Spleen (tissue), 7 donors: ENCODE measurements at regions not wholly inside any gene's neighbourhood (a gene's known extent, or its start where the extent isn't known, plus 50 kb on each side); places are given as distances from the start of the nearest gene placed in this dataset.

Source experiments
- CTCF ChIP-seq, 11 experiments: fragments of 200-600 bp in 7 of 11; fragments of 450-650 bp in 4 of 11; sonication (generic) in 4 of 11; IDR thresholded peaks in 8 of 11; conservative IDR thresholded peaks in 3 of 11; 1 replicate in 7 of 11; 2 replicates in 4 of 11; pipeline versions ENCODE4 v1.4.0 to v1.8.0; 2016 to 2021; ENCODE audit warnings: antibody characterized with exemption in 11 of 11, inconsistent platforms in 4 of 11, mild to moderate bottlenecking in 1 of 11
- POLR2A ChIP-seq, 3 donors: fragments of 450-650 bp; IDR thresholded peaks; one replicate each; pipeline ENCODE4 v1.5.1; 2017; ENCODE audit warnings: antibody characterized with exemption in 3 of 3, mild to moderate bottlenecking in 1 of 3
- donor health status: DM: no; HTN: no; CAD: no; lungs with moderate emphysema.
- donor health status: DM: no; HTN: no; CAD: no.
- donor health status: DM: no; HTN: no; CAD: no.

- TF ChIP-seq POLR2A (IDR thresholded peaks at IDR 0.05) (no peak), CTCF (IDR thresholded peaks at IDR 0.05 in 8 of 11, conservative IDR thresholded peaks at IDR 0.05 in 3 of 11) (no peak)
These were observed 2191.0 kb upstream of the ACO1 start for GRCh38 chr9:30193421-30193820.
